Stimulated activated CD4-positive, alpha-beta T cell treated with anti-CD3 and anti-CD28 coated beads, Interleukin-1b, Interleukin-23, amount 100 ng/mL, for 48 hours (primary cell): ENCODE measurements at regions not wholly inside any gene's neighbourhood (a gene's known extent, or its start where the extent isn't known, plus 50 kb on each side); places are given as distances from the start of the nearest gene placed in this dataset.

Experiments used
- DNase-seq: peaks from one replicate; pipeline ENCODE4 v3.0.0-alpha.2; 2020

DNA sequence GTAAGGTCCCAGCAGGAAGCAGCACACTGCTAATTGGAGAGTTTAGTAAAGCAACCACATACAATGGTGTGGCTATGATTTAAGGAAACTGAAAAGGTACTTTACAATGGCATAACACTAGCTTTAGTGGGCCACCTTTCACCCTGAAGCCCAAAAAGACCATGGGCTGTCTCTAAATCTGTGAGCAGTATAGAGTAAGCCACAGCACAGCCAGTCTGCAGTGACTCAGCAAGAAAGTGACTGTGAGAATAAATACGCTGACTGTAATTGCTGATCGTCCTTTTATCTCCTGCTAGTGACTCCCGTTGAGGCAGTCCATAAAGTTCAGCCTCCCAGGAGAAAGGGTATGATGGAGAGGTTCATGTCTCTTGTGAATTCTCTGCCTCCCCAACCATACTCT lies 679.8 kb upstream of the KIF2B start:
- DNase-seq = no peak

GRCh38 chr17:53141731-53142130 lies 681.0 kb upstream of the KIF2B start:
- no peak for DNase-seq

GRCh38 chr17:53141280-53141679 lies 681.4 kb upstream of the KIF2B start:
- no peak for DNase-seq

DNA sequence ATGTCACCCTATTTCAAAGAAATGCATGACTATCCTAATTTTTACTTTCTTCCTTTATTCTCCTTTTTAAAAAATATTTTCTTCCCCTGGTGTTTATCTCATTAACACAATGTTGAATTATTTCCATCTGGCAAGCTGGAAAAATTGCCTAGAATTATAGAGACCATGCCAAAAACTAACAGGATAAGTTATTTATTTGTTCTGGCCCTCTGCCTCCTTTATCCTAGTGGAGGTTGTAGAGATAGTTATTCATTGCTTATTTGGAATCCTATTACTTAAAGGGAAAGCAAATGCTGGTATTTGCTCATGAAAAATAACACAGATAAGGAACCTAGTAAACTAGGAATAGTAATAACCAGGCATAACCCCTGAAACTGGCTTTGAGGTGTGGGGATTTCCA lies 684.9 kb upstream of the KIF2B start:
- DNase-seq = no peak

DNA sequence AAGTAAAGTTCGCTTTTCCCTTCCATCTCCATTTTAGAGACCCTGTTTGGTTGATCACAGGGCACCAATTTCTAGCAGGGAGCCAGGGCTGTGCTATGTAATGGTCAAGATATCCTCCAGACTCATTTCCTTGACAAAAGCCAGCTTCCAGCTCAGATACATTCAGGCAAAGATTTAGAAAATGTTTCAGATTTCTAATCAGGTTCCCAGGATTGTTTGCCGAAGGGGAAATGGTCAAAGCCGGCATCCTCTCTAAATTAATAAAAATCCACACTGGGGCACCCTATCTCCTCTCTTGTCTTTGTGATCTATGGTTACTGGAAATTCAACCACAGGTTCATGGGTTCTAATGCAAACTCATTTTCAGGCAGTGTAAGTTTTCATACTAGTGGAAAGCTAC lies 686.8 kb upstream of the KIF2B start:
- DNase-seq = no peak

- no peak for DNase-seq
Measured at GRCh38 chr17:53134548-53134947, 688.2 kb upstream of the KIF2B start.

GRCh38 chr17:53133876-53134275 lies 688.9 kb upstream of the KIF2B start:
- DNase-seq = no peak

GRCh38 chr17:53129863-53130262 lies 692.9 kb upstream of the KIF2B start:
- DNase-seq = no peak

GRCh38 chr17:53127331-53127730 lies 695.4 kb upstream of the KIF2B start:
- DNase-seq = no peak

DNA sequence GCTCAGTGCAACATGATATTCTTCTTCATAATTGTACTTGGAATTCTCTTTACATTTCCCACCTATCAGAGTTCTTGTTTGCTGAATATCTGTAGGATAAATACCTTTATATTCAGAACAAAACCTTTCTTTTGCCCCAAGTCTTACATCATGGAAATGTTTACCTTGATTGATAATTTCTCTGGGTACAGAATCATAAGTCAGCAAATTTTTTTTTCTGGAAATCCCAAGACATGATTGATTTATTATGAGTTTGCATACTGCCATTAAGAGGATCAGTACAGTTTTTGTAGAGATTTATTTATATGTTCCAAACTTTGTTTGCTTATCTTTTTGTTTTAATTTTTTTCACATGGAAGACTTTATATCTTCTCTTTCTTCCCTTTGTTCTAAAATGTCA lies 699.8 kb upstream of the KIF2B start:
- DNase-seq = no peak

GRCh38 chr17:53119773-53120172 lies 703.0 kb upstream of the KIF2B start:
- no peak for DNase-seq

DNA sequence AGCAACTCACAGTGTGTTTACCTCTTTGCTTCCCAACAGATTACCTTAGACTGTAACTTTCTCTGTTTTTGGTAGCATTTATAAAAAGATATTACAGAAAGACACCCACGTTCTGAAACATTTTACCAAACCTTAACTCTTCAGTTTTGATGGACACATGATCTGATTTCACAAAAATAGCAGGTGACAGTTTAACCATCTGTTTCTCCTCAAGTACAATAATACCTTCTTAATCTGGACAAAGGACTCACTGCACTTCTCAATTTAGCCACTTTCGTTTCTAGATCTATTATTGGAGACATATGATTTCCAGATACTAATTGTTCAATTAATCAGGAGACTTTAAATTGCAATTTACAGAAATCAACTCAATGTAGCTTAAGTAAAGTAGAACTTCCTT lies 703.8 kb upstream of the KIF2B start:
- DNase-seq = no peak

GRCh38 chr17:53106886-53107285 lies 715.8 kb upstream of the KIF2B start:
- no peak for DNase-seq

- DNase-seq = no peak
Measured at GRCh38 chr17:53101706-53102105, 721.0 kb upstream of the KIF2B start.

DNA sequence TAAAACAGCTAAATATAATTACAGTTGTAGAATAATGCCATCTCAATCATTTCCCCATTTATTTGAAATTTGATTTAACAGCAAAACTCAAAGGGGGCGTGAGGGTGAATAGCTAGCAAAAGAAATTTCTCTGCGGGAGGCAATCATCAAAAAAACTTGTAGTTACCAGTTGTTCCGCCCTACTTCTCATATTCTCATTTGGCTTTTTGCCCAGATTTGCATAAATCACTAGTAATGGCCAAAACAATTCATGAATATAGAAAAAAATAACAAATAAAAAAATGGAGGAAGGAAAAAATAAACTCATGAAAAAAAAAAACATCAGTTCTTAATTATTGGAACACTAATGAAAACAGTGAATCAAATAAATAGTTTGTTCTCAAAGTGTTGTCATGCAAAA lies 722.6 kb upstream of the KIF2B start:
- DNase-seq = no peak

DNA sequence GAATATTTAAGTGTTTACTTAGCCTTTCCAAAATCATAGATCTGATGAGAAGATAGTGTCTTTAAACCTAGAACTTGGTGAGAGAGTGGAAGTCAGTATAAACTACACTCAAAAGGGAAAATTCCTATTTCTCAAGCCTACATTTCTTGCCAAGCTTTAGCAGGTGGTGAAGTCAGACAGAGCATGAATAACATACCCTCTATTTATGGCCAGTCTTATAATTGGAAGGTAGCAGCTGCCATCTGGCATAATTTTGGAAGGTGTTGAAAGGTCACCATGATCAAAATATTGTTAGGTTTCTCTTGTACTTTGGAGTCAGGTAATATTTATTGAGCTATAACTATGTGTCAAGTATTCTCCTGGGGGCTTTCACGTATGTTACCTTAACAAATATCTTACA lies 729.3 kb upstream of the KIF2B start:
- no peak for DNase-seq

GRCh38 chr17:53092072-53092471 lies 730.7 kb upstream of the KIF2B start:
- no peak for DNase-seq

DNA sequence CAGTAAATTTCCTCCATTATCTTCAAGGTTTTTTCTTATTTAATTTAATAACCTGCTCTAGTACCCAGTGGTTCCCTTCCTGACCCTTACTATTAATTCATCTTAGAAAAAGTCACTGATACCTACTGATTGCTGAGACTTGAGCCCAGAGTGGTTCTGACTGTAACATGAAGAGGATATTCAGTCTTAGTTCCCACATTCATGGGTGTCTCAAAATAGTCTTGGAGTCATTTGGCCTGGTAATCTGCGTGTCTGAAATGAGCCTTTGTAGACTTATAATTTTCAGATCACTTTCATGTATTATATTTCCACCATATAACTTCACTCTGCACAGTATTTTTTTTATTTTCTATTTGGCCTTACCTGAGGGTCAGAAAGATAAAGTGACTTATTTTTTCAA lies 732.0 kb upstream of the KIF2B start:
- no peak for DNase-seq

GRCh38 chr17:53088481-53088880 lies 734.2 kb upstream of the KIF2B start:
- no peak for DNase-seq

DNA sequence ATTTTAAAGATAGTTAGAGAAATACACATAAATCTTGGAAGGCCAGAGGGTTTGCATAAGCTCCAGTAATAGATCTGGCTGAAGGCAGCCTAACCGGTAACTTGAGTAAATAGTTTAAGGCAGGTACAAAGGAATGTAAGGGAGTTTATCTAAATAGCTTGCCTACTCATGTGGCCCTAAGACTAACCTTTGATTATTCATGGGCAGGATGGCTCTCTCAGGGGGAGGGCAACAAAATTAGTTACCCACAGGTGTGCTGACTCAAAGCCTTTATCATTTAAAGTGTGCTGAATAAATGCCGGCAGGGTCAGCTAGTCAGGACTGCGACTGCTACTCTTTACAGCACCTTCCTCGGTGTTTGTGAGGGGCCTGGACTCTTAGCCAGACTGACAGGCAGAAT lies 761.3 kb upstream of the KIF2B start:
- DNase-seq = no peak

DNA sequence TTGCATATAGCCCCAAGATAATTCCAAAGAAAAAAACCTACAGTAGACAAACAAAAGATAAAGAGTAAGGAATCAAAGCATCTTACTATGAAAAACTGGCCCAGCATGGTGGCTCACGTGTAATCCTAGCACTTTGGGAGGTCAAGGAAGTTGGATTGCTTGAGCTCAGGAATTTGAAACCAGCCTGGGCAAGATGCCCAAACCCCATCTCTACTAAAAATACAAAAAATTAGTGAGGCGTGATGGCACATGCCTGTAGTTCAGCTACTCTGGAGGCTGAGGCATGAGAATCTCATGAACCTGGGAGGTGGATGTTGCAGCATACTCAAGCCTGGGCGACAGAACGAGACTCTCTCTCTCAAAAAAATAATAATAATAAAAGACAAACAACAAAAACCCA lies 764.7 kb upstream of the KIF2B start:
- no peak for DNase-seq

GRCh38 chr17:53046781-53047180 lies 775.9 kb upstream of the KIF2B start:
- no peak for DNase-seq

- DNase-seq = no peak
Measured at GRCh38 chr17:53039981-53040380, 782.7 kb upstream of the KIF2B start.

DNA sequence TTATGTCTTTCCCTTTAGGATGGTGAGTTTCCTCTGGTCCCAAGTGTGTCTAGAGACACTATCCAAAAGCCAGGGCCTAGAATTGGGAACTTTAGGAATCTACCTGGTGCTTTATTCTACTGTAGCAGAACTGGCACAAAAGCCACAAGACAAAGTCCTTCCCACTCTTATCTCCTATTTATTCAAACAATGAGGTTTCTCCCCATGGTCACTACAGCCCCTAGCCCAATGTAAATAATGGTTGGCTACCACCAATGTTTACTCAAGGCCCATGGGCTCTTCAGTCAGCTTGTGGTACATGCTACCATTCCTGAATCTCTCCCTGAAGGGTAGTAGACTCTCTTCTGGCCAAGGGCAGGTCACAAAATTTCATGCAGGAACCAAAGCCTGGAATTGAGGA lies 789.4 kb upstream of the KIF2B start:
- DNase-seq = no peak

DNA sequence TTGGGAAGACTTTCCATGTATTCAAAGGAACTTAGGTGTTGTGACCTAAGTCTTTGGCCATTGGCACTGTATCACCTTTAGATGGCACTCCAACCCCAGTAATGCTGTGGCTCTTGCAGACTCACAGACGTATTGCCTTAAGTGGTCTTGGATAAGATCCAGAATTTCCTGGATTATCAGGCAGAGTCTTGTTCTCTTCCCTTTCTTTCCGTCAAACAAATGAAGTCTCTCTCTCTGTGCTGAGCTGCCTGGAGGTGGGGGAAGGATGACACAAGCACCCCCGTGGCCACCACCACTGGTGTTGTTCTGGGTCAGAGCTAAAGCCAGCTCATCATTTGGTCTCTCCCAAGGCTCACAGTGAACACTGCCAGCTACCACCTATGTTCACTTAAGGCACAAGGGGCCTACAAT lies 789.9 kb upstream of the KIF2B start:
- no peak for DNase-seq

GRCh38 chr17:53017227-53017626 lies 805.5 kb upstream of the KIF2B start:
- no peak for DNase-seq
